GM18505 (cell line): ENCODE measurements at regions not wholly inside any gene's neighbourhood (a gene's known extent, or its start where the extent isn't known, plus 50 kb on each side); places are given as distances from the start of the nearest gene placed in this dataset.

Experiments
- ATAC-seq: cut with Tn5 transposase; IDR thresholded peaks from one replicate; pipeline ENCODE4 v1.9.1; 2021; ENCODE audit not compliant: unreplicated experiment
- POLR2A ChIP-seq: IDR thresholded peaks from 4 replicates; pipeline ENCODE4 v1.6.1; 2011; ENCODE audit warnings: borderline replicate concordance; ENCODE audit not compliant: insufficient read depth, insufficient read length; ENCODE audit errors: extremely low read depth

DNA sequence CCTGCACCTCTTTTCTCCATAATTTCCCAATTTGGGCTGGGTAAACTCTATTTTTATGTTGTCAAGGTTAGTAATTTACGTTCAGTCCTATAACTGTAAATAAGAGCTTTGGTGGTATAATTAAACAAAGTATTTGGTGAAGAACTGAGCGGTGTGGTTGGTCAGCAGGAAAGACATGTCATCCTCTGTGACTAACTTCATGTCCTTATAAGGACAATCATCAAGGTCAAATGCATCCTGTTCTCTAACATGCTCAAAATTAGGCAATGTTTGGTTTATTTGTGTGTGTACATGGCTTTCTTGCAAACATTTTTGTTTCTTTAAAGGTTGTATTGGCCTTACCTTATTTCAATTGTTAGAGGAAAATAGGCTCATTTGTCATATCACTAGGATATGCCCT is 121.5 kb upstream of the NABP1 start:
- no peak for ATAC-seq
- TF ChIP-seq POLR2A = no peak

DNA sequence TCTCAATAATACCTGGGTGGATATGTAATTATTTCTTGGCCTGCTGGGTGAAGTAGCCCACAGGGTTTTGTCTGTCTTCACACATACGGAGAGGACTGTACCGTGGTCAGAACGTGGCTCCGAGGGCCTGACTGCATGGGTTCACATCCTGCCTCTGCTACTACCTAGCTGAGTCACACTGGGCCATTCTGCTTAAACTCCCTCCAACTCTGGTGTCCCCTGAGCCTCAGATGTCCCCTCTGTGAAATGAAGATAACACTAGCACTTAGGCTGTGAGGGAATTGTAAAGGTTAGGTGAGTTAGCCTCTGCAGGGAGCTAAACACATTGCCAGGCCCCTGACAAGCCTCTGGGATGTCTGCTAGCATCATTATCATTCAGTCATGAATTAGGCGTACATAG is 120.1 kb upstream of the NABP1 start:
- no peak for ATAC-seq

GRCh38 chr2:191559569-191559968 is 118.4 kb upstream of the NABP1 start:
- no peak for TF ChIP-seq POLR2A
- no peak for ATAC-seq

More for the DNA sequence above, 120.1 kb upstream of the NABP1 start:
- no peak for TF ChIP-seq POLR2A

DNA sequence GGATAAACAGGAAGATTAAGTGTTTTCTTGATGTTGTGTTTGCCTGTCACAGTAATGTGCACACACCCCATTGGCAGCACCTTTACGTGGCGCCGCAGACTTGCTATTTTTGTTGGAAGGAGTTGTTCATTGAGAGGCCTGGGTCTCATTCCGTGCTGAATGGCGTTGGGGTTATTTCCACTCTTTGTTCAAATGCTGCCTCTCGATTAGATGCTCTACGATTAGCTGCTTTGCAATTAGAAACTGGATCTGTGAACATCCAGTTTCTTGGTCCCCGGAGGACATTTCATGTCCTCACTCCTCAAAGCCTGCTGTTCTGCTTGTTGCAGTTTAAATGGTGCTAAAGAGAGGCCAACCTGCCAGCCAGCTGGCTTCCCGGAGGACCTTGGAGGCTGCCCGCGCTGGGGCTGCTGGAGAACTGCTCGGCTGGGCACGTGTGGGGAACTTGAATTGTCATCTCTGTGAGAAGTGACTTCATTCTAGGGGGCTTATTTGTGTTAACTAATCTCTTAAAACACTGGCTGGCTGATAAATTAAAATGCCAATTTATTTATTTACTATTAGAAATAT is 117.4 kb upstream of the NABP1 start:
- no peak for TF ChIP-seq POLR2A
- ATAC-seq = no peak

GRCh38 chr2:191565120-191565519 is 112.8 kb upstream of the NABP1 start:
- TF ChIP-seq POLR2A = no peak
- ATAC-seq = no peak

- peak; percentile 76 for ATAC-seq
- TF ChIP-seq POLR2A = no peak
These were observed 112.2 kb upstream of the NABP1 start for GRCh38 chr2:191565647-191566198.

- ATAC-seq = peak; percentile 48
These were observed 111.6 kb upstream of the NABP1 start for GRCh38 chr2:191566344-191566743.

GRCh38 chr2:191567206-191567605 is 110.7 kb upstream of the NABP1 start:
- TF ChIP-seq POLR2A = no peak
- no peak for ATAC-seq

More at GRCh38 chr2:191566344-191566743, 111.6 kb upstream of the NABP1 start:
- TF ChIP-seq POLR2A = no peak

- ATAC-seq = no peak
- TF ChIP-seq POLR2A = no peak
These were observed 108.9 kb upstream of the NABP1 start for GRCh38 chr2:191569025-191569424.

- no peak for TF ChIP-seq POLR2A
- peak; percentile 58 for ATAC-seq
These were observed 106.7 kb upstream of the NABP1 start for GRCh38 chr2:191571163-191571769.

- no peak for TF ChIP-seq POLR2A
- ATAC-seq = no peak
These were observed 105.6 kb upstream of the NABP1 start for GRCh38 chr2:191572319-191572718.

DNA sequence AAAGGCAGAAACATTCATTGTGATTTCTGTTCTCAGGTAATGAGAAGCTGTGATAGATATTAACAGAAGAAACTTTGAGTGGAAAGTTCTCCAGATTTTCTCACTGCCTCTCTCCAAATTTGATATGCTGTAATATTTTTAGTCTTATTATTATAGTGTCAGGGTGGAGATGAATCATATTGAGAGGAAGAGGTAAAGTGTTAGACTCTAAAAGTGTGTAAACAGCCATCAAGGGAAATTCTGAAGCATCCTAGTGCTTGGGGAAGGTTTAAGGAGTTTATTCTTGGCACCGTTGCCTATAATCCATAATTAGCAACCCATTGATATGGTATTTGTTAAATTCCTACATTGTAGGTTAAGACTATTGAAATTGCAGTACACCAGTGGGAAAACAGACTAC is 104.7 kb upstream of the NABP1 start:
- no peak for TF ChIP-seq POLR2A
- ATAC-seq = no peak

- TF ChIP-seq POLR2A = no peak
These were observed 103.7 kb upstream of the NABP1 start for GRCh38 chr2:191574232-191574631.

GRCh38 chr2:191577605-191578004 is 100.3 kb upstream of the NABP1 start:
- ATAC-seq = no peak
- no peak for TF ChIP-seq POLR2A

More at GRCh38 chr2:191574232-191574631, 103.7 kb upstream of the NABP1 start:
- ATAC-seq = no peak
